H1 (cell line): ENCODE measurements at regions not wholly inside any gene's neighbourhood (a gene's known extent, or its start where the extent isn't known, plus 50 kb on each side); places are given as distances from the start of the nearest gene placed in this dataset.

Source experiments
- BACH1 ChIP-seq: IDR thresholded peaks from 2 replicates; pipeline ENCODE4 v1.6.1; 2012; ENCODE audit warnings: low read length, improper control_type of control experiment
- CHD7 ChIP-seq: fragments of 300-600 bp; sonication (generic); IDR thresholded peaks from 2 replicates; pipeline ENCODE4 v1.7.1; 2012; ENCODE audit warnings: low read length, moderate library complexity, mild to moderate bottlenecking, inconsistent platforms; ENCODE audit not compliant: insufficient replicate concordance
- GABPA ChIP-seq: IDR thresholded peaks from 2 replicates; pipeline ENCODE4 v1.6.1; 2011; ENCODE audit warnings: mild to moderate bottlenecking, low read length, moderate library complexity, borderline replicate concordance; ENCODE audit not compliant: insufficient read depth
- GTF2F1 ChIP-seq: IDR thresholded peaks from 2 replicates; pipeline ENCODE4 v1.6.1; 2012; ENCODE audit warnings: low read depth, low read length, improper control_type of control experiment, borderline replicate concordance
- POU5F1 ChIP-seq: IDR thresholded peaks from 2 replicates; pipeline ENCODE4 v1.6.1; 2011; ENCODE audit warnings: low read depth, mild to moderate bottlenecking, low read length, moderate library complexity
- SIN3A ChIP-seq, 2 experiments: IDR thresholded peaks in 1 of 2; conservative IDR thresholded peaks in 1 of 2; 2 replicates each; pipeline ENCODE4 v1.6.1; 2011 to 2012; ENCODE audit warnings: low read length in 2 of 2, improper control_type of control experiment in 1 of 2, low read depth in 1 of 2, mild to moderate bottlenecking in 1 of 2
- SUZ12 ChIP-seq: fragments of 200-600 bp; sonication (generic); IDR thresholded peaks from 2 replicates; pipeline ENCODE4 v1.6.1; 2012; ENCODE audit warnings: mild to moderate bottlenecking, inconsistent platforms, low read length, moderate library complexity, mixed read lengths
- TBP ChIP-seq: IDR thresholded peaks from 2 replicates; pipeline ENCODE4 v1.6.1; 2011; ENCODE audit warnings: low read depth, low read length, improper control_type of control experiment
- TEAD4 ChIP-seq: IDR thresholded peaks from 2 replicates; pipeline ENCODE4 v1.6.1; 2012; ENCODE audit warnings: low read depth, low read length, inconsistent platforms, mixed read lengths

- TF ChIP-seq GABPA (no peak), SUZ12 (no peak), TBP (no peak), BACH1 (no peak), POU5F1 (no peak), GTF2F1 (no peak), SIN3A (conservative IDR thresholded peaks at IDR 0.05 in 1 of 2, IDR thresholded peaks at IDR 0.05 in 1 of 2; ENCODE audit: low read depth in 1 of 2, low read length in 2 of 2) (no peak), TEAD4 (no peak), CHD7 (no peak)
- TF ChIP-seq, all 59 proteins: peak for 0
Observed at GRCh38 chr14:44151130-44151820, 355.8 kb downstream of the FSCB start (continued).
